HAP-1 (cell line): ENCODE measurements at regions not wholly inside any gene's neighbourhood (a gene's known extent, or its start where the extent isn't known, plus 50 kb on each side); places are given as distances from the start of the nearest gene placed in this dataset.
A peak's percentile ranks its signal among the peaks of the same experiment; 100 is the strongest.
"Not testable (repeated sequence)": the region's sequence is repeated elsewhere in the genome, so short reads cannot be mapped to it uniquely, and the experiment has no call there.

Experiments used
- DNase-seq, 2 experiments: peaks; one replicate each; pipeline ENCODE4 v3.0.0-alpha.2; 2016 to 2020; ENCODE audit warnings: low spot score in 2 of 2
- H3K27me3 ChIP-seq: fragments of 250-450 bp; sonication (Bioruptor Pico); 2 replicates; pipeline ENCODE4 v1.5.1; 2020; ENCODE audit warnings: low read depth, mild to moderate bottlenecking, moderate library complexity
- H3K36me3 ChIP-seq: fragments of 250-450 bp; sonication (Bioruptor Pico); replicated peaks from 2 replicates; pipeline ENCODE4 v1.5.1; 2020; ENCODE audit warnings: mild to moderate bottlenecking
- H3K4me1 ChIP-seq: fragments of 250-450 bp; sonication (Bioruptor Pico); 2 replicates; pipeline ENCODE4 v1.5.1; 2020; ENCODE audit warnings: mild to moderate bottlenecking
- H3K4me3 ChIP-seq: fragments of 250-450 bp; sonication (Bioruptor Pico); 2 replicates; pipeline ENCODE4 v1.5.1; 2020; ENCODE audit warnings: mild to moderate bottlenecking, moderate library complexity
- H3K9me3 ChIP-seq: fragments of 250-450 bp; sonication (Bioruptor Pico); 2 replicates; pipeline ENCODE4 v1.5.1; 2020; ENCODE audit warnings: mild to moderate bottlenecking, moderate library complexity
- in situ Hi-C: fragments of 300-500 bp; cut with MboI; formaldehyde crosslinking; loops from 3 replicates; pipeline ENCODE4 v1.14.3; 2020; ENCODE audit warnings: low sequenced_read_pairs, inconsistent platforms, mixed read lengths

DNA sequence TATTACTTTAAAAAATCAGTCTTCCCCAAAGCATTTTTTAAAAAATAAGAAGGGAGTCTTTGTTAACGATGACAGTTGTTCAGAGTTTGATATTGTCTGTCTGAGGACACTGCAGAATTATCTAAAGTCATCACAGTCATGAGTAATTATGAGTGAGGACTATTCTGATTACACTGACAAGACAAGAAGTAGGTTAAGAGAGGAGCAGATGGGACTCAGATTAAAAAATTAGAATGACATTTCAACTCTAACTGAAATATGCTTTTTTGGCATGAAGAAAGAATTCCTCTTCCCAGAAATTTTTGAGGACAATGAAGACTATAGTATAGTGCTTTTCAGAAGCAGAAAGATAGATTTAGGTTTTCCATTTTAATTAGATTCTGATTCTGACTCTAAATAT is 456.5 kb downstream of the EPHA7 start:
- H3K4me3 ChIP-seq: no peak overlapping the region
- in situ Hi-C loops: no loop called here
- DNase-seq: no peak

DNA sequence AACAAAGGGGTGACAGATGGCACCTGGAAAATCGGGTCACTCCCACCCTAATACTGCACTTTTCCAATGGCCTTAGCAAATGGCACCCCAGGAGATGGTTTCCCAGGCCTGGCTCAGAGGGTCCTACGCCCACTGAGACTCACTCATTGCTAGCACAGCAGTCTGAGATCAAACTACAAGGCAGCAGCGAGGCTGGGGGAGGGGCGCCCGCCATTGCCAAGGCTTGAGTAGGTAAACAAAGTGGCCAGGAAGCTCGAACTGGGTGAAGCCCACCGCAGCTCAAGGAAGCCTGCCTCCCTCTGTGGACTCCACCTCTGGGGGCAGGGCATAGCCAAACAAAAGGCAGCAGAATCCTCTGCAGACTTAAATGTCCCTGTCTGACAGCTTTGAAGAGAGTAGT is 467.2 kb downstream of the EPHA7 start:
- H3K4me3 ChIP-seq, in situ Hi-C loops, H3K9me3 ChIP-seq, H3K4me1 ChIP-seq, H3K36me3 ChIP-seq, H3K27me3 ChIP-seq, DNase-seq: not testable (repeated sequence)

More for the DNA sequence above, 456.5 kb downstream of the EPHA7 start:
- Histone ChIP-seq H3K4me1 (no peaks in the 10 kb centered on the region), H3K9me3 (peaks cover 2% of the 10 kb centered on the region; the same call in 1 of the 2 replicates), H3K27me3 (no peaks in the 10 kb centered on the region; the same call in 1 of the 2 replicates), H3K36me3 (no peaks in the 10 kb centered on the region)

DNA sequence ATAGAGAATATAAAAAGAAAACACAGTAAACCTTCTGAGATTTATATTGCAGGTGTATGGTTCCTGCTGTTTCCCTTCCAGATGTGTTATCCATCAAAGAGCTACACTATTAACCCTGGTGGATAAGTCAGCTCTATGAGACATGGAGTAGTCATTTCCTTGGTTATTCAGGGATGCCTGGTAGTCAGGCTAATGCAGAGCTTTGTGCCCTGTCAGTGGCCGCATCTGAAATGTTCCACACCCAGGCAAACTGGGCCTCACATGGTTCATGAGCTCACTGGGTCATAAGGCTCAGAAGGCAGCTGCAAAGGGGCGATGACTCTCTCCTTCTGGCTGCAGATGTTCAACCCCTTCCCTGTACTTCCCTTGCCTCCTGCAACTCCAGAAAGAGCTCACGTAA is 473.6 kb downstream of the EPHA7 start:
- in situ Hi-C loops: no loop called here

DNA sequence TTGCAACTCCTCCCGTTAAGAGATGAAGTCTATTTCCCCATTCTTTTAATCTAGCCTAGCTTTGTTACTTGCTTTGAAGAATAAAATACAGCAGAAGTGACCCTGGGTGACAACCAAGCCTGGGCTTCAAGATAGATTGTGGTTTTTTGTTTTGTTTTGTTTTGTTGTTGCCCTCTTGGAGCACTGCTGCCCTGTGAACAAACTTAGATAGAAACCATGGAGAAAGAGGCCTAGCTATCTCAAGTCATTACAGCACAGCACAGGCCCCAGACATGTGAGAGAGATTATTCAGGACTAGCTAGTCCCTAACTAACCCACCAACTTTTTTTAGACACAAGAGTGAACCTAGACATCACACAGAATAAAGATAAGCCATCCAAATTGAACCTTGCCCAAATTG is 475.2 kb downstream of the EPHA7 start:
- no peak for DNase-seq
- in situ Hi-C loops: no loop called here
- Histone ChIP-seq H3K36me3 (no peaks in the 10 kb centered on the region), H3K4me1 (no peaks in the 10 kb centered on the region), H3K27me3 (no peaks in the 10 kb centered on the region), H3K4me3 (no peak overlapping the region), H3K9me3 (no peaks in the 10 kb centered on the region)

More for the DNA sequence above, 473.6 kb downstream of the EPHA7 start:
- Histone ChIP-seq H3K4me3 (no peak overlapping the region), H3K27me3 (no peaks in the 10 kb centered on the region), H3K9me3 (no peaks in the 10 kb centered on the region), H3K36me3 (no peaks in the 10 kb centered on the region), H3K4me1 (no peaks in the 10 kb centered on the region)
- DNase-seq: no peak

DNA sequence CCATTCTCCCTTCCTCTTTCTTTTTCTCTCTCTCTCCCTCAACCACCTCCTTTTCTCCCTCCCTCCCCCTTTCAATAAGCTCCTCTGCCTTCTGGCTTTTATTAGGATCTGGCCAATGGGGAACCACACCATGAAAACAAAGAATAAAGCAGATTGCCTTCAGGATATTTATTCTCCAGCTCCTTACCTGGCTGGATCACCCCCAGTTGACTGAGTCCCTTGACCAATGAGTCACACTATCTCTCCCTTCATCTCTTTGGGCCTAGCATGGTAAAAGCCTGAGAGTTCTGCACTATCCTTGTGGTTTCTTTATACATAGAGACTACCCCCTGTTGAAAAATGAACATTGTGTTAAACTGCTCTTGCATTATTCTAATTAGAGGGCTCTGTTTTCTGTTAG is 476.8 kb downstream of the EPHA7 start:
- Histone ChIP-seq H3K9me3 (no peaks in the 10 kb centered on the region), H3K27me3 (no peaks in the 10 kb centered on the region), H3K4me1 (no peaks in the 10 kb centered on the region), H3K36me3 (no peaks in the 10 kb centered on the region), H3K4me3 (no peak overlapping the region)
- in situ Hi-C loops: no loop called here
- no peak for DNase-seq

DNA sequence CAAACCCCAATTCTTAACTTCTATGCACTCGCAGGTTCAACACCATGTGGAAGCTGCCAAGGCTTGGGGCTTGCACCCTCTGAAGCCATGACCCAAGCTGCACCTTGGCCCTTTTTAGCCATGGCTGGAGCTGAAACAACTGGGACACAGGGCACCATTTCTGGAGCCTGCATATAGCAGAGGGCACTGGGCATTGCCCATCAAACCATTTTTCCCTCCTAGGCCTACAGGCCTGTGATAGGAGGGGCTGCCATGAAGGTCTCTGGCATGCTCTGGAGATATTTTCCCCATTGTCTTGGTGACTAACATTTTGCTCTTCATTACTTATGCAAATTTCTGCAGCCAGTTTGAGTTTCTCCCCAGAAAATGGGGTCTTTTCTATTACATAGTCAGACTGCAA is 484.7 kb downstream of the EPHA7 start:
- no peak for DNase-seq
- Histone ChIP-seq H3K27me3 (no peaks in the 10 kb centered on the region; the same call in 1 of the 2 replicates), H3K4me3 (no peak overlapping the region), H3K9me3 (0 out of 2 replicates have a peak, but pooled peaks cover 2% of the 10 kb centered on the region), H3K36me3 (no peaks in the 10 kb centered on the region), H3K4me1 (no peaks in the 10 kb centered on the region; the same call in 1 of the 2 replicates)
- in situ Hi-C loops: no loop called here

DNA sequence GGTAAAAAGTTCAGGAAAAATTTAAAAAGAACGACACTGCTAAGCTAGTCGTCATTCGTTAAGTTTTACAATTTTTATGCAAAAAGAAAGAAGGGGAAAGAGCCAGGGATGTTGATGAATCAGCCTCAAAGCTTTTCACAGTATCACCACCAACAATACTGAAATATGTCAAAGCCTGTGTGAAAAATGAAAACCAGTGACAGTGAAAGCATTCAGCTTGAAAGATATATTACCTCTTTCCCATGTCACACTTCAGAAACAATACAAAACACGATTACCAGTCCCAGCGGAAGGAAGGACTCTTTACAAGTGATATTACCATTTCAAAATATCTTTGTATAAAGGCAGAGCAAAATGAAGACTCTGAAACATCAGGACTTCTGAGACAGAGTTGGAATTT is 489.2 kb downstream of the EPHA7 start:
- in situ Hi-C loops: no loop called here
- no peaks in the 10 kb centered on the region for H3K36me3 ChIP-seq
- H3K27me3 ChIP-seq: no peaks in the 10 kb centered on the region; the same call in 1 of the 2 replicates
- H3K4me1 ChIP-seq: no peaks in the 10 kb centered on the region; the same call in 1 of the 2 replicates
- peak in 1 of 2 experiments; percentile 40 for DNase-seq
- H3K4me3 ChIP-seq: no peak overlapping the region
- H3K9me3 ChIP-seq: 0 out of 2 replicates have a peak, but pooled peaks cover 2% of the 10 kb centered on the region

DNA sequence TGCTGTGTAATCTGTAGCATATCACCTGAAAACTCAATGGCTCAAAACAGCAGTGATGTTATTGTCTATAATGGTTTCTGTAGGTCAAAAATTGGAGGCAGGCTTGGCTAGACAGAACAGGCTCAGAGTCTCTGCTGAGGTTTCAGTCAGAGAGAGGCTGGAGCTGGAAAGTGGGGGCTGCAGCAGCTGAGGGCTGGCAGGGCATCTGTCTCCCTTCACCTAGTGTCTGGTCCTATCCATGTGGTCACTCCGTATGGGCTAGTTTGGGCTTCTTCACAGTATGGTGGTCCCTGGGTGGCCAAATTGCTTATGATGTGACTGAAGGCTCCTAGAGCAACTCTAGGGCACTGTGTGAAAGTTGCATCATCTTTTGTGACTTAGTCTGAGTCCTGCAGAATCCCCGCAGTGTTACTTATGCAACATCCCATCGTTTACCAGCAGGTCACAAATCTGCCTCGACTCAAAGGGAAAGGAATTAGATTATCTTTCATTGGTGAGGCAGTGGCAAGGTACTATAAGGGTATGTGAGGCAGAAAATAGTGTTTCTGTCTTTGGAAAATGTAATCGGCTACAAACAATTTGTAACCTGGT is 497.0 kb downstream of the EPHA7 start:
- Histone ChIP-seq H3K4me3 (no peak overlapping the region), H3K4me1 (no peaks in the 10 kb centered on the region), H3K36me3 (no peaks in the 10 kb centered on the region), H3K27me3 (no peaks in the 10 kb centered on the region), H3K9me3 (no peaks in the 10 kb centered on the region)
- in situ Hi-C loops: no loop called here
- DNase-seq: no peak

DNA sequence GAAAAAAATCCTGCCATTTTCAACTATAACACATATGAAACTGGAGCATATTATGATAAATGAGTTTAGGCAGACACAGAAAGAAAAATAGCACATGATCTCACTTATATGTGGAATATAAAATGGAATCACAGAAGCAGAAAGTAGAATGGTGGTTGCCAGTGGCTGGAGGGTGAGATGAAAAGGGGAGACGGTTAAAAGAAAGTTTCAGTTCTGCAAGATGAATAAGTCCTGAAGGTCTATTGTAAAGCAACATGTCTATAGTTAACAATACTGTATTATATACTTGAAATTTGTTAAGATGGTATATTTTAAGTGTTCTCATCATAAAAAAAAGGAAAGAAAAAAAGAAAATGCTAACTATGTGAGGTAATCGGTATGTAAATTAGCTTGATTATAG is 503.9 kb downstream of the EPHA7 start:
- no peak for DNase-seq
- no peak overlapping the region for H3K4me3 ChIP-seq
- no peaks in the 10 kb centered on the region for H3K9me3 ChIP-seq
- H3K36me3 ChIP-seq: no peaks in the 10 kb centered on the region
- in situ Hi-C loops: no loop called here
- no peaks in the 10 kb centered on the region for H3K27me3 ChIP-seq
- no peaks in the 10 kb centered on the region for H3K4me1 ChIP-seq

DNA sequence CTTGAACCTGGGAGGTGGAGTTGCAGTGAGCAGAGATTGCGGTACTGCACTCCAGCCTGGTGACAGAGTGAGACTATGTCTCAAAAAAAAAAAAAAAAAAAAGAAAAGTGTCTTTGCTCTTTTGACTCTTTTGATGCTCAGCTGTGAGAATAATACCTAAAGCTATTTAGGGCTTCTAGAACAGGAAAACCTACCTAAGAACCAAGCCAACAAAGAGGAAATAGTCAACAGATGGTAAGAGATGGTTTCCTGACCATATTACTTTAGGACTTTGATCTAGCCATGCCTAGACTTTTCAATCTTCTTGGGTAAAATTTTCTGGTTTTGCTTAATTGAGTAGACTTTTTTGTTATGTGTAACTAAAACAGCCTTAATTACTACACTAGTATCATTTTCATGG is 508.1 kb downstream of the EPHA7 start:
- no peak for DNase-seq
- in situ Hi-C loops: no loop called here
- H3K27me3 ChIP-seq: no peaks in the 10 kb centered on the region

DNA sequence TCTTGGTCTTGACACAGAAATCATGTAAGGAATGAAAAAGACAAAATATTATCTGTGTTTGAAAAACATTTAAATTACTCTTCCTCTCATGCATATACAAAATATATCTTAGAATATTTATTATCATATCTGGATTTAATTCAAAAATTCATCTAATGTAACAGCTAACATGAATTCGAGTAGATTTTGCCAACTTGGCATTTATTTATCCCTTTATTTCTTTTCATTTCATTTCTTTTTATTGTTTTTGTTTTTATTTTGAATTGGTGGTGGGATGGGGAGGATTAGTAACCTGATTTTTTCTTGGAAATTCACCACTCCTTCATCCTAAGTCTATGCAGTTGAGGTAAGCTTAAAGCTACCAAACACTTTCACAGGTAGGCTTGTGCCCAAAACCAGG is 508.7 kb downstream of the EPHA7 start:
- no peaks in the 10 kb centered on the region for H3K4me1 ChIP-seq
- H3K4me3 ChIP-seq: no peak overlapping the region
- no peak for DNase-seq
- H3K36me3 ChIP-seq: no peaks in the 10 kb centered on the region
- H3K27me3 ChIP-seq: no peaks in the 10 kb centered on the region
- no peaks in the 10 kb centered on the region for H3K9me3 ChIP-seq
- in situ Hi-C loops: no loop called here

More for the DNA sequence above, 508.1 kb downstream of the EPHA7 start:
- Histone ChIP-seq H3K36me3 (no peaks in the 10 kb centered on the region), H3K9me3 (no peaks in the 10 kb centered on the region), H3K4me3 (no peak overlapping the region), H3K4me1 (no peaks in the 10 kb centered on the region)

DNA sequence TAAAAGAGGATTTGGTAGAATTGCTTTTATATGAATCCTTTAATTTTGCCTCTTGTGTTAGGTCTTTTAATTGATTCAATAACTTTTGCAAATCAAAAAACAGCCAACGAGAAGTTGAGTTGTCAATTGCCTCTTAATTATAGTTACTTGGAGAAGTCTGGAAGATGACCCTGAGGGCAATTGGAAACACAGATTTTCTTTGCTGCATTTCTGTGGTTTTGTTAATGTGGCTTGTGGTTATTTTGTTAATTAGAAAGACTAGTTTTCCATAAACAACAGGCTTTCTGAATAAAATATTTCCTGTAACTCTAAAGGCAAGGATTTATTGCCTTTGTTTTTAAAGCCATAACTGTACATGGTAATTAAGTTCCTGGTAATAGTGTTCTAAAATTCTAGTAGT is 513.0 kb downstream of the EPHA7 start:
- no peaks in the 10 kb centered on the region for H3K4me1 ChIP-seq
- DNase-seq: no peak
- no peaks in the 10 kb centered on the region for H3K36me3 ChIP-seq
- in situ Hi-C loops: no loop called here
- no peaks in the 10 kb centered on the region for H3K27me3 ChIP-seq
- no peak overlapping the region for H3K4me3 ChIP-seq
- H3K9me3 ChIP-seq: no peaks in the 10 kb centered on the region

DNA sequence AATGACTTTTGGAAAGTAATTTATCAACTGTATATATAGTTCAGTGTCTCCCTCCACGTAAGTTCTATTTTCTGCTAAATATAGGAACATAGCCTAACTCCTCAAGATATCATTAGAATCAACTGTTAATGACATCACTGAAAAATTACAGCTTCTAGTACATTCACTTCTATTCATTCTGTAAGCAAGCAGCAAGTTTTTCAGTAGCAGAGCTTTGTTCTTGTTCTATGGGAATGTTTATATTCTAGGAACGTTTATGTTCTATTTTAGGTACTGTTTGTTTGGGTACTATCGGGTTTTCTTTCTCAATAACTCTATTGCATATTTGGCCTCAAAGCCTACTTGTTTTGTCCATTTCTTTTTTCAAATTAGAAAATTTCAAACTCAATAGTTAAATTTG is 525.6 kb downstream of the EPHA7 start:
- Histone ChIP-seq H3K4me3 (no peak overlapping the region), H3K4me1 (no peaks in the 10 kb centered on the region), H3K36me3 (no peaks in the 10 kb centered on the region), H3K27me3 (no peaks in the 10 kb centered on the region), H3K9me3 (no peaks in the 10 kb centered on the region)
- DNase-seq: no peak
- in situ Hi-C loops: no loop called here

DNA sequence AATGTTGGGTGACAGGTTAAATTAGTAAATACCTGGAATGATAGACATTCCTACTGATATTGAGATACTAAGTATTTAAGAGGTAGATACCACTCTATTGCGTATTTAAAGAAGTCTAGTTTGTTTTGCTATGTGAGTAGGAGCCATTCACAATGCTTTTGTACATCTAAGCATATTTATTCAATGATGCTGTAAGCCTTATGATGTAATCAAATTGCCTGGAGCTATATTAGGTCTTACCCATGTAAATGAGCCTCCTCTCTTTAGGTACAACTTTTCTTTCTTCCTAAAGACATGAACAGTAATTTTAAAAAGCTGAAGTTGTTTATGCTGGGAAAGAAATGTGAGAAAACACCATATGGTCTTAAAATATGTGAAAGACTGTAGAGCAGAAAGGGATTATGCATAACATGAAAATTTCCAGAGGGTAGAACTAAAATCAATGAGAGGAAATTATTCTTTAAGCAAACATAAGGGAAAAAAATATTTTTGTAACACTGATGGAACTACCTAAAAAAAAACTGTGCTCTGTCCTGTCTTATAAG is 526.7 kb downstream of the EPHA7 start:
- no peak overlapping the region for H3K4me3 ChIP-seq
- no peaks in the 10 kb centered on the region for H3K4me1 ChIP-seq
- H3K27me3 ChIP-seq: no peaks in the 10 kb centered on the region
- H3K9me3 ChIP-seq: no peaks in the 10 kb centered on the region
- DNase-seq: no peak
- in situ Hi-C loops: no loop called here
- no peaks in the 10 kb centered on the region for H3K36me3 ChIP-seq

DNA sequence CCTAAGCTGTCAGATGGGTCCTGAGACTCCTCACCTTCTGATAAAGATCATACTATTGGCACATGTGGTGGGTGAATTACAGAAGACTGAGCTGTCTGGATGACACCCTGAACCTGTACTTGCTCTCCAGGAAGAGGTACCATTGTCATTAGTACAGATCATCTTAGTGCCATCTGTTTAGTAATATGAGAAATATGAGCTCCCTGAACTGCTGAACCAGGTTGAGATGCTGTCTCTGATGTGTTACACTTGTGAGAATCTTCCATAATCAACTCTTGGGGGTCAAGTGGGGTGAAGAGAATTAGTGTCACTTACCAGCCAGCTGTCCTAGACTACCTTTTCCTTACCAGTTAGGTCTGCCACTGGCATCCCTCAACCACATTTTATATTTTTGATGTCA is 531.0 kb downstream of the EPHA7 start:
- in situ Hi-C loops: no loop called here
- DNase-seq: no peak
- Histone ChIP-seq H3K36me3 (no peaks in the 10 kb centered on the region), H3K4me3 (no peak overlapping the region), H3K27me3 (no peaks in the 10 kb centered on the region), H3K4me1 (no peaks in the 10 kb centered on the region), H3K9me3 (no peaks in the 10 kb centered on the region)
